ENCODE measurements at regions not wholly inside any gene's neighbourhood (a gene's known extent, or its start where the extent isn't known, plus 50 kb on each side); places are given as distances from the start of the nearest gene placed in this dataset.

- no peaks in the 10 kb centered on the region for H3K27me3 ChIP-seq (ENCODE audit: control insufficient read depth, insufficient read depth, low read length)
- H3K4me1 ChIP-seq (ENCODE audit: control insufficient read depth, insufficient read depth, low read length), result no peaks in the 10 kb centered on the region
- DNase-seq (ENCODE audit: low read depth, low spot score), result no peak
- H3K9me3 ChIP-seq (ENCODE audit: control insufficient read depth, insufficient read depth, low read length), result no peaks in the 10 kb centered on the region
- no peaks in the 10 kb centered on the region for H3K36me3 ChIP-seq (ENCODE audit: control insufficient read depth, insufficient read depth, low read length)
- no peak overlapping the region for H3K27ac ChIP-seq (ENCODE audit: low read length)
- H3K4me3 ChIP-seq (ENCODE audit: low read length), result no peak overlapping the region
- no CpG with 5 or more reads among the region's 2 CpGs for WGBS (ENCODE audit: insufficient coverage, insufficient read length)
Measured at GRCh38 chr13:82634946-82635345, 1247.3 kb downstream of the SLITRK1 start.

GRCh38 chr13:82627183-82627582 is 1255.1 kb downstream of the SLITRK1 start:
- H3K9me3 ChIP-seq (ENCODE audit: control insufficient read depth, insufficient read depth, low read length), result no peaks in the 10 kb centered on the region
- no peak overlapping the region for H3K4me3 ChIP-seq (ENCODE audit: low read length)
- no peak overlapping the region for H3K27ac ChIP-seq (ENCODE audit: low read length)
- no peaks in the 10 kb centered on the region for H3K36me3 ChIP-seq (ENCODE audit: control insufficient read depth, insufficient read depth, low read length)
- no peaks in the 10 kb centered on the region for H3K27me3 ChIP-seq (ENCODE audit: control insufficient read depth, insufficient read depth, low read length)
- DNase-seq (ENCODE audit: low read depth, low spot score), result no peak
- WGBS (ENCODE audit: insufficient coverage, insufficient read length), result no CpG with 5 or more reads among the region's 1 CpG
- no peaks in the 10 kb centered on the region for H3K4me1 ChIP-seq (ENCODE audit: control insufficient read depth, insufficient read depth, low read length)

GRCh38 chr13:82625717-82626116 is 1256.6 kb downstream of the SLITRK1 start:
- DNase-seq (ENCODE audit: low read depth, low spot score), result no peak
- no peaks in the 10 kb centered on the region for H3K4me1 ChIP-seq (ENCODE audit: control insufficient read depth, insufficient read depth, low read length)
- no peak overlapping the region for H3K4me3 ChIP-seq (ENCODE audit: low read length)
- no peaks in the 10 kb centered on the region for H3K9me3 ChIP-seq (ENCODE audit: control insufficient read depth, insufficient read depth, low read length)
- H3K27me3 ChIP-seq (ENCODE audit: control insufficient read depth, insufficient read depth, low read length), result no peaks in the 10 kb centered on the region
- WGBS (ENCODE audit: insufficient coverage, insufficient read length), result no CpG with 5 or more reads among the region's 3 CpGs
- H3K27ac ChIP-seq (ENCODE audit: low read length), result no peak overlapping the region
- H3K36me3 ChIP-seq (ENCODE audit: control insufficient read depth, insufficient read depth, low read length), result no peaks in the 10 kb centered on the region

- H3K36me3 ChIP-seq (ENCODE audit: control insufficient read depth, insufficient read depth, low read length), result no peaks in the 10 kb centered on the region
- no peak for DNase-seq (ENCODE audit: low read depth, low spot score)
- H3K9me3 ChIP-seq (ENCODE audit: control insufficient read depth, insufficient read depth, low read length), result no peaks in the 10 kb centered on the region
- H3K4me1 ChIP-seq (ENCODE audit: control insufficient read depth, insufficient read depth, low read length), result no peaks in the 10 kb centered on the region
- H3K27ac ChIP-seq (ENCODE audit: low read length), result no peak overlapping the region
- WGBS (ENCODE audit: insufficient coverage, insufficient read length), result no CpG with 5 or more reads among the region's 1 CpG
- no peaks in the 10 kb centered on the region for H3K27me3 ChIP-seq (ENCODE audit: control insufficient read depth, insufficient read depth, low read length)
- H3K4me3 ChIP-seq (ENCODE audit: low read length), result no peak overlapping the region
Measured at GRCh38 chr13:82615043-82615442, 1267.2 kb downstream of the SLITRK1 start.

- Histone ChIP-seq H3K27ac (ENCODE audit: low read length) (no peak overlapping the region), H3K4me1 (ENCODE audit: control insufficient read depth, insufficient read depth, low read length) (no peaks in the 10 kb centered on the region), H3K9me3 (ENCODE audit: control insufficient read depth, insufficient read depth, low read length) (no peaks in the 10 kb centered on the region), H3K4me3 (ENCODE audit: low read length) (no peak overlapping the region), H3K27me3 (ENCODE audit: control insufficient read depth, insufficient read depth, low read length) (no peaks in the 10 kb centered on the region), H3K36me3 (ENCODE audit: control insufficient read depth, insufficient read depth, low read length) (no peaks in the 10 kb centered on the region)
- no CpG with 5 or more reads among the region's 2 CpGs for WGBS (ENCODE audit: insufficient coverage, insufficient read length)
- DNase-seq (ENCODE audit: low read depth, low spot score), result no peak
Measured at GRCh38 chr13:82614086-82614485, 1268.2 kb downstream of the SLITRK1 start.

- Histone ChIP-seq H3K36me3 (ENCODE audit: control insufficient read depth, insufficient read depth, low read length) (no peaks in the 10 kb centered on the region), H3K4me3 (ENCODE audit: low read length) (no peak overlapping the region), H3K27me3 (ENCODE audit: control insufficient read depth, insufficient read depth, low read length) (no peaks in the 10 kb centered on the region), H3K4me1 (ENCODE audit: control insufficient read depth, insufficient read depth, low read length) (no peaks in the 10 kb centered on the region), H3K27ac (ENCODE audit: low read length) (no peak overlapping the region), H3K9me3 (ENCODE audit: control insufficient read depth, insufficient read depth, low read length) (no peaks in the 10 kb centered on the region)
- no peak for DNase-seq (ENCODE audit: low read depth, low spot score)
- no CpG with 5 or more reads among the region's 1 CpG for WGBS (ENCODE audit: insufficient coverage, insufficient read length)
Measured at GRCh38 chr13:82606008-82606407, 1276.3 kb downstream of the SLITRK1 start.

GRCh38 chr13:82597747-82598146 is 1284.5 kb downstream of the SLITRK1 start:
- DNase-seq (ENCODE audit: low read depth, low spot score), result peak; percentile 9
- H3K27me3 ChIP-seq (ENCODE audit: control insufficient read depth, insufficient read depth, low read length), result 0 out of 2 replicates have a peak, but pooled peaks cover 2% of the 10 kb centered on the region

GRCh38 chr13:82593239-82593638 is 1289.0 kb downstream of the SLITRK1 start:
- no peak for DNase-seq (ENCODE audit: low read depth, low spot score)
- no peaks in the 10 kb centered on the region for H3K9me3 ChIP-seq (ENCODE audit: control insufficient read depth, insufficient read depth, low read length)

More at GRCh38 chr13:82597747-82598146, 1284.5 kb downstream of the SLITRK1 start:
- WGBS (ENCODE audit: insufficient coverage, insufficient read length), result no CpG with 5 or more reads among the region's 6 CpGs
- Histone ChIP-seq H3K9me3 (ENCODE audit: control insufficient read depth, insufficient read depth, low read length) (no peaks in the 10 kb centered on the region), H3K4me3 (ENCODE audit: low read length) (no peak overlapping the region), H3K4me1 (ENCODE audit: control insufficient read depth, insufficient read depth, low read length) (no peaks in the 10 kb centered on the region), H3K36me3 (ENCODE audit: control insufficient read depth, insufficient read depth, low read length) (no peaks in the 10 kb centered on the region), H3K27ac (ENCODE audit: low read length) (no peak overlapping the region)

GRCh38 chr13:82571653-82572052 is 1310.6 kb downstream of the SLITRK1 start:
- Histone ChIP-seq H3K4me1 (ENCODE audit: control insufficient read depth, insufficient read depth, low read length) (no peaks in the 10 kb centered on the region), H3K36me3 (ENCODE audit: control insufficient read depth, insufficient read depth, low read length) (no peaks in the 10 kb centered on the region), H3K27me3 (ENCODE audit: control insufficient read depth, insufficient read depth, low read length) (no peaks in the 10 kb centered on the region), H3K4me3 (ENCODE audit: low read length) (no peak overlapping the region), H3K9me3 (ENCODE audit: control insufficient read depth, insufficient read depth, low read length) (no peaks in the 10 kb centered on the region), H3K27ac (ENCODE audit: low read length) (no peak overlapping the region)
- DNase-seq (ENCODE audit: low read depth, low spot score), result no peak
- no CpG with 5 or more reads among the region's 3 CpGs for WGBS (ENCODE audit: insufficient coverage, insufficient read length)

More at GRCh38 chr13:82593239-82593638, 1289.0 kb downstream of the SLITRK1 start:
- no peaks in the 10 kb centered on the region for H3K36me3 ChIP-seq (ENCODE audit: control insufficient read depth, insufficient read depth, low read length)
- no peak overlapping the region for H3K27ac ChIP-seq (ENCODE audit: low read length)
- peaks cover 2% of the 10 kb centered on the region; the same call in 1 of the 2 replicates for H3K27me3 ChIP-seq (ENCODE audit: control insufficient read depth, insufficient read depth, low read length)
- H3K4me1 ChIP-seq (ENCODE audit: control insufficient read depth, insufficient read depth, low read length), result no peaks in the 10 kb centered on the region
- no peak overlapping the region for H3K4me3 ChIP-seq (ENCODE audit: low read length)
- WGBS (ENCODE audit: insufficient coverage, insufficient read length), result no CpG with 5 or more reads among the region's 1 CpG

GRCh38 chr13:82569581-82569980 is 1312.7 kb downstream of the SLITRK1 start:
- no peaks in the 10 kb centered on the region for H3K4me1 ChIP-seq (ENCODE audit: control insufficient read depth, insufficient read depth, low read length)
- no peaks in the 10 kb centered on the region for H3K9me3 ChIP-seq (ENCODE audit: control insufficient read depth, insufficient read depth, low read length)
- H3K27ac ChIP-seq (ENCODE audit: low read length), result no peak overlapping the region
- H3K27me3 ChIP-seq (ENCODE audit: control insufficient read depth, insufficient read depth, low read length), result no peaks in the 10 kb centered on the region
- DNase-seq (ENCODE audit: low read depth, low spot score), result no peak
- no CpG with 5 or more reads among the region's 1 CpG for WGBS (ENCODE audit: insufficient coverage, insufficient read length)
- H3K4me3 ChIP-seq (ENCODE audit: low read length), result no peak overlapping the region
- H3K36me3 ChIP-seq (ENCODE audit: control insufficient read depth, insufficient read depth, low read length), result no peaks in the 10 kb centered on the region

- no CpG with 5 or more reads among the region's 5 CpGs for WGBS (ENCODE audit: insufficient coverage, insufficient read length)
Measured at GRCh38 chr13:82566864-82567263, 1315.4 kb downstream of the SLITRK1 start.

More at GRCh38 chr13:82566864-82567263, 1315.4 kb downstream of the SLITRK1 start:
- DNase-seq (ENCODE audit: low read depth, low spot score), result no peak
- Histone ChIP-seq H3K4me1 (ENCODE audit: control insufficient read depth, insufficient read depth, low read length) (no peaks in the 10 kb centered on the region), H3K9me3 (ENCODE audit: control insufficient read depth, insufficient read depth, low read length) (no peaks in the 10 kb centered on the region), H3K36me3 (ENCODE audit: control insufficient read depth, insufficient read depth, low read length) (no peaks in the 10 kb centered on the region), H3K4me3 (ENCODE audit: low read length) (no peak overlapping the region), H3K27me3 (ENCODE audit: control insufficient read depth, insufficient read depth, low read length) (no peaks in the 10 kb centered on the region), H3K27ac (ENCODE audit: low read length) (no peak overlapping the region)
